K562 (cell line): ENCODE measurements at regions not wholly inside any gene's neighbourhood (a gene's known extent, or its start where the extent isn't known, plus 50 kb on each side); places are given as distances from the start of the nearest gene placed in this dataset.

Experiments used
- ATAC-seq: fragments of 200-7000 bp; cut with Tn5 transposase; 3 replicates; pipeline ENCODE4 v1.9.1; 2020; ENCODE audit warnings: moderate library complexity
- BruUV-seq: library from RNA; stranded (reverse); fragments of 400-500 nt; replicated peaks from 2 replicates; lab custom pipeline; 2021; lab: Mats Ljungman, UMichigan
- CTCF ChIA-PET: fragments of 300-600 bp; formaldehyde crosslinking; extraction: SDS; loops from one replicate; lab custom pipeline; 2021; ENCODE audit warnings: low intra/inter-chr PET ratio; lab: Yijun Ruan, JAX
- POLR2A ChIA-PET: fragments of 300-600, 350-650 bp; sonication (Branson Sonifier 250); formaldehyde crosslinking; extraction: SDS; loops from one replicate; lab custom pipeline; 2021; ENCODE audit warnings: antibody characterized with exemption, inconsistent platforms; lab: Yijun Ruan, JAX
- DNase-seq, 4 experiments: peaks; one replicate each; pipeline versions ENCODE4 v3.0.0 to v3.0.0-alpha.2; 2011 to 2018; ENCODE audit warnings: low spot score in 3 of 4, mixed read lengths in 3 of 4; ENCODE audit errors: extremely low read depth in 1 of 4
- FAIRE-seq: peaks from 2 replicates; lab custom pipeline; 2011; peaks lifted over from hg19 to GRCh38; lab: Jason Lieb, UNC
- H2AFZ ChIP-seq: 2 replicates; pipeline ENCODE4 v1.6.0; 2011; ENCODE audit warnings: low read depth, low read length, control low read depth, inconsistent platforms
- H3K27ac ChIP-seq: fragments of 200-600 bp; 3 replicates; pipeline ENCODE4 v1.8.0; 2011; ENCODE audit warnings: low read depth, mild to moderate bottlenecking, control low read depth, inconsistent platforms, low read length, moderate library complexity, mixed read lengths; ENCODE audit errors: extremely low read depth
- H3K27me3 ChIP-seq, 2 experiments: fragments of 300-600 bp in 1 of 2; 2 replicates in 1 of 2; 3 replicates in 1 of 2; pipeline versions ENCODE4 v1.6.0 to v1.8.0; 2011; ENCODE audit warnings: inconsistent platforms in 2 of 2, low read length in 2 of 2, mild to moderate bottlenecking in 1 of 2, mixed read lengths in 1 of 2, moderate library complexity in 1 of 2; ENCODE audit not compliant: control insufficient read depth in 2 of 2, insufficient read depth in 2 of 2
- H3K36me3 ChIP-seq: fragments of 300-600 bp; 3 replicates; pipeline ENCODE4 v1.8.0; 2011; ENCODE audit warnings: mild to moderate bottlenecking, low read length, inconsistent platforms; ENCODE audit not compliant: control insufficient read depth, insufficient read depth
- H3K4me1 ChIP-seq, 2 experiments: fragments of 200-600 bp in 1 of 2; replicated peaks in 1 of 2; 2 replicates in 1 of 2; 3 replicates in 1 of 2; pipeline versions ENCODE4 v1.5.1 to v1.8.0; 2011; ENCODE audit warnings: inconsistent platforms in 2 of 2, low read length in 2 of 2, mild to moderate bottlenecking in 1 of 2, mixed read lengths in 1 of 2, moderate library complexity in 1 of 2; ENCODE audit not compliant: control insufficient read depth in 2 of 2, insufficient read depth in 2 of 2
- H3K4me2 ChIP-seq: 2 replicates; pipeline ENCODE4 v1.6.1; 2011; ENCODE audit warnings: low read length, control low read depth, inconsistent platforms, mixed read lengths; ENCODE audit not compliant: insufficient read depth
- H3K4me3 ChIP-seq: fragments of 200-600 bp; sonication (generic), shearing (Covaris generic); 2 replicates; pipeline ENCODE4 v1.5.1; 2016; ENCODE audit warnings: control low read depth, inconsistent platforms
- H3K79me2 ChIP-seq: fragments of 200-600 bp; 3 replicates; pipeline ENCODE4 v1.8.0; 2011; ENCODE audit warnings: low read length, inconsistent platforms; ENCODE audit not compliant: control insufficient read depth, insufficient read depth
- H3K9ac ChIP-seq, 2 experiments: 2 replicates each; pipeline versions ENCODE4 v1.6.0 to v1.6.1; 2011; ENCODE audit warnings: low read depth in 2 of 2, low read length in 2 of 2, control low read depth in 1 of 2, inconsistent platforms in 1 of 2, mild to moderate bottlenecking in 1 of 2, mixed read lengths in 1 of 2; ENCODE audit not compliant: insufficient read depth in 1 of 2
- H3K9me1 ChIP-seq: one replicate; pipeline ENCODE4 v1.6.0; 2011; ENCODE audit warnings: inconsistent platforms, mild to moderate bottlenecking, low read length, moderate library complexity; ENCODE audit not compliant: control insufficient read depth, insufficient read depth
- H3K9me3 ChIP-seq: replicated peaks from 2 replicates; pipeline ENCODE4 v1.5.1; 2011; ENCODE audit warnings: low read depth, low read length, inconsistent platforms; ENCODE audit not compliant: control insufficient read depth, insufficient read depth
- H4K20me1 ChIP-seq: replicated peaks from 2 replicates; pipeline ENCODE4 v1.6.1; 2011; ENCODE audit warnings: low read length, inconsistent platforms, mixed read lengths; ENCODE audit not compliant: control insufficient read depth, insufficient read depth
- ATF4 ChIP-seq: fragments of 450-650 bp; formaldehyde crosslinking; IDR thresholded peaks from 2 replicates; pipeline ENCODE4 v1.4.0; 2022; ENCODE audit warnings: mild to moderate bottlenecking, moderate library complexity
- NFE2 ChIP-seq: IDR thresholded peaks from 2 replicates; pipeline ENCODE4 v1.6.1; 2014; ENCODE audit warnings: antibody characterized with exemption, low read depth
- NFE2L1 ChIP-seq: fragments of 450-650 bp; IDR thresholded peaks from 2 replicates; pipeline ENCODE4 v1.6.1; 2016; ENCODE audit warnings: missing genetic modification characterization, low read depth, mild to moderate bottlenecking, missing compliant biosample characterization, moderate library complexity, borderline replicate concordance
- ZNF717 ChIP-seq: fragments of 250-450 bp; sonication (Bioruptor Pico); IDR thresholded peaks from 2 replicates; pipeline ENCODE4 v1.5.0; 2021
- WGBS: fragments of 100-300 bp; shearing (Covaris generic); methylation state at CpG from one replicate; pipeline ENCODE4 v1.1.6; 2016; ENCODE audit warnings: low coverage, mixed read lengths; ENCODE audit not compliant: insufficient coverage; ENCODE audit errors: missing lambda C conversion rate; 5-methylcytosine and 5-hydroxymethylcytosine counted together
- in situ Hi-C: fragments of 300-500 bp; cut with MboI; formaldehyde crosslinking; loops from 4 replicates; pipeline ENCODE4 v1.15.0; 2018; ENCODE audit warnings: inconsistent platforms, mixed read lengths
- intact Hi-C: fragments of 100-400 bp; cut with micrococcal nuclease; formaldehyde crosslinking; loops from 2 replicates; pipeline ENCODE4 v1.14.2; 2022

- Histone ChIP-seq H3K36me3 (no peaks in the 10 kb centered on the region), H3K27me3 (peaks cover 28 to 56% of the 10 kb centered on the region in 2 experiments; a peak in 4 of 5 replicates), H4K20me1 (peaks cover 6% of the 10 kb centered on the region), H2AFZ (no peak overlapping the region), H3K4me2 (no peak overlapping the region), H3K27ac (no peak overlapping the region), H3K4me1 (peaks cover 8 to 12% of the 10 kb centered on the region in 2 experiments; a peak in 4 of 5 replicates), H3K9ac (no peak overlapping the region), H3K9me1 (no peaks in the 10 kb centered on the region), H3K4me3 (no peak overlapping the region), H3K9me3 (no peaks in the 10 kb centered on the region), H3K79me2 (no peaks in the 10 kb centered on the region)
- DNase-seq (no peak), FAIRE-seq (no peak), ATAC-seq (no peak)
- CTCF ChIA-PET, result no interaction called here
- intact Hi-C loops (no loop called here), in situ Hi-C loops (no loop called here)
- BruUV-seq, result no TSS peak
- TF ChIP-seq NFE2L1 (tag) (no peak), ZNF717 (CRISPR knock-in tag) (no peak), NFE2 (no peak), ATF4 (CRISPR knock-in tag) (no peak)
- 1% methylated on average over 14 of the region's 14 CpGs for WGBS
- POLR2A ChIA-PET, result no interaction called here
Measured at GRCh38 chr6:167238146-167238693, 52.9 kb upstream of the UNC93A start.
